ENCODE measurements at regions not wholly inside any gene's neighbourhood (a gene's known extent, or its start where the extent isn't known, plus 50 kb on each side); places are given as distances from the start of the nearest gene placed in this dataset.

- TF ChIP-seq CTCF (IDR thresholded peaks at IDR 0.05), result no peak
- no peak for TF ChIP-seq POLR2A (IDR thresholded peaks at IDR 0.05)
Observed at GRCh38 chr16:51009813-51010212, 141.3 kb downstream of the SALL1 start.

Measured in heart left ventricle (tissue), 13 donors.